Testis (tissue), 2 donors: ENCODE measurements at regions not wholly inside any gene's neighbourhood (a gene's known extent, or its start where the extent isn't known, plus 50 kb on each side); places are given as distances from the start of the nearest gene placed in this dataset.
A peak's percentile ranks its signal among the peaks of the same experiment; 100 is the strongest.

ENCODE experiments used
- DNase-seq: peaks from one replicate; pipeline ENCODE4 v3.0.0-alpha.2; 2019
- H3K27ac ChIP-seq, 2 donors: fragments of 200-600 bp; sonication (generic); one replicate each; pipeline ENCODE4 v1.5.1; 2019
- H3K27me3 ChIP-seq: fragments of 200-600 bp; sonication (generic); one replicate; pipeline ENCODE4 v1.5.1; 2019
- H3K36me3 ChIP-seq: fragments of 200-600 bp; sonication (generic); one replicate; pipeline ENCODE4 v1.5.1; 2017; ENCODE audit warnings: low read depth; ENCODE audit errors: missing control alignments
- H3K4me1 ChIP-seq: fragments of 200-600 bp; sonication (generic); one replicate; pipeline ENCODE4 v1.5.1; 2019
- H3K4me3 ChIP-seq, 2 donors: fragments of 200-600 bp; sonication (generic); one replicate each; pipeline ENCODE4 v1.5.1; 2017 to 2019
- H3K9me3 ChIP-seq: fragments of 200-600 bp; sonication (generic); one replicate; pipeline ENCODE4 v1.5.1; 2017
- CTCF ChIP-seq, 3 experiments: fragments of 450-650 bp in 2 of 3; fragments of 200-600 bp in 1 of 3; sonication (generic) in 1 of 3; IDR thresholded peaks; one replicate each; pipeline ENCODE4 v1.5.1; 2016 to 2019; ENCODE audit warnings: antibody characterized with exemption in 3 of 3, mild to moderate bottlenecking in 2 of 3, moderate library complexity in 1 of 3
- POLR2A ChIP-seq: fragments of 450-650 bp; IDR thresholded peaks from one replicate; pipeline ENCODE4 v1.6.1; 2017; ENCODE audit warnings: antibody characterized with exemption, mild to moderate bottlenecking, moderate library complexity
- WGBS, 2 donors: methylation state at CpG; one replicate each; pipeline ENCODE4 v1.1.5; 2018; 5-methylcytosine and 5-hydroxymethylcytosine counted together
- intact Hi-C: fragments of 100-400 bp; cut with DNase I; formaldehyde crosslinking; loops from one replicate; pipeline ENCODE4 v1.15.1; 2023; ENCODE audit warnings: low total_unique reads

- H3K9me3 ChIP-seq = no peaks in the 10 kb centered on the region
- intact Hi-C loops = no loop called here
- no peaks in the 10 kb centered on the region for H3K36me3 ChIP-seq
- no peak overlapping the region for H3K4me3 ChIP-seq
- no peaks in the 10 kb centered on the region for H3K27me3 ChIP-seq
- no peak overlapping the region for H3K27ac ChIP-seq
- 86 to 95% methylated on average over 2 of the region's 2 CpGs for WGBS, 2 donors
- no peaks in the 10 kb centered on the region for H3K4me1 ChIP-seq
- no peak for DNase-seq
- TF ChIP-seq POLR2A = no peak
Observed at GRCh38 chrX:99394456-99394855, 1015.6 kb downstream of the PCDH19 start.

- H3K4me1 ChIP-seq = no peaks in the 10 kb centered on the region
- intact Hi-C loops = no loop called here
- TF ChIP-seq POLR2A (no peak), CTCF (IDR thresholded peaks at IDR 0.05) (no peak)
- no peak for DNase-seq
- WGBS, 2 donors = 83 to 86% methylated on average over 1 to 2 of the region's 5 CpGs
- no peak overlapping the region for H3K27ac ChIP-seq
- H3K27me3 ChIP-seq = no peaks in the 10 kb centered on the region
- H3K4me3 ChIP-seq = no peak overlapping the region
- H3K9me3 ChIP-seq = no peaks in the 10 kb centered on the region
- no peaks in the 10 kb centered on the region for H3K36me3 ChIP-seq
Observed at GRCh38 chrX:99384594-99385374, 1025.3 kb downstream of the PCDH19 start.

- H3K4me3 ChIP-seq = no peak overlapping the region
- no peak overlapping the region for H3K27ac ChIP-seq
- H3K4me1 ChIP-seq = no peaks in the 10 kb centered on the region
- TF ChIP-seq POLR2A = no peak
- TF ChIP-seq CTCF (IDR thresholded peaks at IDR 0.05) = no peak
- no peak for DNase-seq
- no peaks in the 10 kb centered on the region for H3K36me3 ChIP-seq
- H3K9me3 ChIP-seq = no peaks in the 10 kb centered on the region
- H3K27me3 ChIP-seq = no peaks in the 10 kb centered on the region
- intact Hi-C loops = no loop called here
- 97% methylated on average over 5 of the region's 5 CpGs; no CpG with 5 or more reads in 1 of the 2 donors for WGBS, 2 donors
Observed at GRCh38 chrX:99383786-99384185, 1026.3 kb downstream of the PCDH19 start.

GRCh38 chrX:99371976-99372595, 1038.0 kb downstream of the PCDH19 start:
- H3K36me3 ChIP-seq = no peaks in the 10 kb centered on the region
- H3K27me3 ChIP-seq = no peaks in the 10 kb centered on the region
- peak; percentile 14 for DNase-seq
- WGBS, 2 donors = 53 to 84% methylated on average over 7 to 24 of the region's 53 CpGs
- no peak overlapping the region for H3K27ac ChIP-seq
- intact Hi-C loops = no loop called here
- TF ChIP-seq POLR2A = no peak
- no peak for TF ChIP-seq CTCF (IDR thresholded peaks at IDR 0.05)
- no peaks in the 10 kb centered on the region for H3K9me3 ChIP-seq
- H3K4me3 ChIP-seq = no peak overlapping the region
- H3K4me1 ChIP-seq = no peaks in the 10 kb centered on the region

- intact Hi-C loops = no loop called here
- Histone ChIP-seq H3K27me3 (no peaks in the 10 kb centered on the region), H3K36me3 (no peaks in the 10 kb centered on the region), H3K4me3 (no peak overlapping the region), H3K4me1 (no peaks in the 10 kb centered on the region), H3K9me3 (no peaks in the 10 kb centered on the region), H3K27ac (no peak overlapping the region)
- DNase-seq = no peak
- WGBS, 2 donors = 83% methylated on average over 1 of the region's 1 CpG; no CpG with 5 or more reads in 1 of the 2 donors
- TF ChIP-seq POLR2A = no peak
- no peak for TF ChIP-seq CTCF (IDR thresholded peaks at IDR 0.05)
Observed at GRCh38 chrX:99353412-99353811, 1056.7 kb downstream of the PCDH19 start.
